Smooth muscle cell (in vitro differentiated cells): ENCODE measurements at regions not wholly inside any gene's neighbourhood (a gene's known extent, or its start where the extent isn't known, plus 50 kb on each side); places are given as distances from the start of the nearest gene placed in this dataset.

Source experiments
- DNase-seq: peaks from one replicate; lab custom pipeline; 2025; ENCODE audit not compliant: unreplicated experiment; lab: John Stamatoyannopoulos, UW
- H2AFZ ChIP-seq: fragments of 200-600 bp; sonication (generic); 2 replicates; pipeline ENCODE4 v1.6.0; 2016; ENCODE audit warnings: antibody characterized with exemption, low read depth, mild to moderate bottlenecking
- H3F3A ChIP-seq: fragments of 200-600 bp; sonication (generic); 2 replicates; pipeline ENCODE4 v1.6.0; 2017; ENCODE audit warnings: antibody characterized with exemption, low read depth
- H3K27ac ChIP-seq: fragments of 200-600 bp; sonication (generic); 2 replicates; pipeline ENCODE4 v1.5.1; 2016; ENCODE audit warnings: low read depth, mild to moderate bottlenecking
- H3K27me3 ChIP-seq: fragments of 200-600 bp; sonication (generic); 2 replicates; pipeline ENCODE4 v1.6.1; 2016; ENCODE audit warnings: low read depth, mild to moderate bottlenecking
- H3K36me3 ChIP-seq: fragments of 200-600 bp; sonication (generic); 2 replicates; pipeline ENCODE4 v1.5.1; 2016; ENCODE audit warnings: low read depth
- H3K4me1 ChIP-seq: fragments of 200-600 bp; sonication (generic); 2 replicates; pipeline ENCODE4 v1.5.1; 2016; ENCODE audit warnings: low read depth
- H3K4me2 ChIP-seq: fragments of 200-600 bp; sonication (generic); 2 replicates; pipeline ENCODE4 v1.6.0; 2016; ENCODE audit warnings: mild to moderate bottlenecking
- H3K4me3 ChIP-seq: fragments of 200-600 bp; sonication (generic); 2 replicates; pipeline ENCODE4 v1.5.1; 2016; ENCODE audit warnings: mild to moderate bottlenecking
- H3K79me2 ChIP-seq: fragments of 200-600 bp; sonication (generic); 2 replicates; pipeline ENCODE4 v1.6.0; 2016; ENCODE audit warnings: low read depth, mild to moderate bottlenecking
- H3K9ac ChIP-seq: fragments of 200-600 bp; sonication (generic); 2 replicates; pipeline ENCODE4 v1.6.0; 2016; ENCODE audit warnings: low read depth
- H3K9me3 ChIP-seq: fragments of 200-600 bp; sonication (generic); replicated peaks from 2 replicates; pipeline ENCODE4 v1.5.1; 2016; ENCODE audit warnings: low read depth
- H4K20me1 ChIP-seq: fragments of 200-600 bp; sonication (generic); 2 replicates; pipeline ENCODE4 v1.6.0; 2016; ENCODE audit warnings: low read depth
- WGBS: methylation state at CpG from one replicate; pipeline ENCODE4 v1.1.7; 2016; ENCODE audit warnings: low lambda C conversion rate; 5-methylcytosine and 5-hydroxymethylcytosine counted together
- TF ChIP-seq, protein P1 (sequence below): fragments of 200-600 bp; sonication (generic); IDR thresholded peaks from 2 replicates; pipeline ENCODE4 v1.5.1; 2017; ENCODE audit warnings: borderline replicate concordance, mild to moderate bottlenecking, antibody characterized with exemption; ENCODE audit not compliant: insufficient read depth, poor library complexity, severe bottlenecking

GRCh38 chr3:150074697-150075416 is 104.2 kb upstream of the PFN2 start:
- H3K4me3 ChIP-seq = no peak overlapping the region
- peak overlapping the region; percentile 67 for H2AFZ ChIP-seq
- no peaks in the 10 kb centered on the region for H3K36me3 ChIP-seq
- no peak for DNase-seq
- no peaks in the 10 kb centered on the region for H3K9me3 ChIP-seq
- WGBS = 11% methylated on average over 7 of the region's 7 CpGs
- H3K9ac ChIP-seq = no peak overlapping the region
- H3F3A ChIP-seq = peaks cover 36% of the 10 kb centered on the region
- no peaks in the 10 kb centered on the region for H3K27me3 ChIP-seq
- H3K4me1 ChIP-seq = peaks cover 7% of the 10 kb centered on the region
- H3K4me2 ChIP-seq = peak overlapping the region; percentile 74
- H3K27ac ChIP-seq = peak overlapping the region; percentile 60
- no peaks in the 10 kb centered on the region for H4K20me1 ChIP-seq
- no peaks in the 10 kb centered on the region for H3K79me2 ChIP-seq
- TF ChIP-seq, protein P1, sequence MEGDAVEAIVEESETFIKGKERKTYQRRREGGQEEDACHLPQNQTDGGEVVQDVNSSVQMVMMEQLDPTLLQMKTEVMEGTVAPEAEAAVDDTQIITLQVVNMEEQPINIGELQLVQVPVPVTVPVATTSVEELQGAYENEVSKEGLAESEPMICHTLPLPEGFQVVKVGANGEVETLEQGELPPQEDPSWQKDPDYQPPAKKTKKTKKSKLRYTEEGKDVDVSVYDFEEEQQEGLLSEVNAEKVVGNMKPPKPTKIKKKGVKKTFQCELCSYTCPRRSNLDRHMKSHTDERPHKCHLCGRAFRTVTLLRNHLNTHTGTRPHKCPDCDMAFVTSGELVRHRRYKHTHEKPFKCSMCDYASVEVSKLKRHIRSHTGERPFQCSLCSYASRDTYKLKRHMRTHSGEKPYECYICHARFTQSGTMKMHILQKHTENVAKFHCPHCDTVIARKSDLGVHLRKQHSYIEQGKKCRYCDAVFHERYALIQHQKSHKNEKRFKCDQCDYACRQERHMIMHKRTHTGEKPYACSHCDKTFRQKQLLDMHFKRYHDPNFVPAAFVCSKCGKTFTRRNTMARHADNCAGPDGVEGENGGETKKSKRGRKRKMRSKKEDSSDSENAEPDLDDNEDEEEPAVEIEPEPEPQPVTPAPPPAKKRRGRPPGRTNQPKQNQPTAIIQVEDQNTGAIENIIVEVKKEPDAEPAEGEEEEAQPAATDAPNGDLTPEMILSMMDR = no peak

DNA sequence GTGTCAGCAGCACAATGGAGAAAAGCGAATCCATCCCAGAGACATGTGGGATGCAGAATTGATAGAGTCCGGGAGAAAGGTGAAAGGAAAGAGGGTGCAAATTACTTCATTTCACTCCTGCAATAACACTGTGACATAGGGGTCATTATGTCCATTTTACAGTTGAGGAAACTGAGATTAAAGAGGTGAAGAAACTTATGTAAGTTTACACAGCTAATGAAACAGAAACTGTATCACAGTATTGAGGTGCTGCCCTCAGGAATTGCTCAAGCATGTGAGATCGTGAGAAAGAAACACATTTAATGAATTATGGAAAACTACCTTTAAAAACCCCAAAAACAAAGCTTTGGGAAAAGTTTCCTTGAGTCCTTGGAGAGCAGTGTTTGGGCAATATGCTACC is 103.6 kb upstream of the PFN2 start:
- DNase-seq = no peak
- no peaks in the 10 kb centered on the region for H3K36me3 ChIP-seq
- H3K4me1 ChIP-seq = peaks cover 1% of the 10 kb centered on the region
- no peaks in the 10 kb centered on the region for H3K79me2 ChIP-seq
- H3K27me3 ChIP-seq = no peaks in the 10 kb centered on the region
- WGBS = 87% methylated on average over 3 of the region's 3 CpGs
- H3K4me2 ChIP-seq = peak overlapping the region; percentile 74
- no peak overlapping the region for H3K9ac ChIP-seq
- H3F3A ChIP-seq = peaks cover 31% of the 10 kb centered on the region
- no peaks in the 10 kb centered on the region for H3K9me3 ChIP-seq
- H2AFZ ChIP-seq = peak overlapping the region; percentile 67
- H3K4me3 ChIP-seq = no peak overlapping the region
- peak overlapping the region; percentile 60 for H3K27ac ChIP-seq
- no peaks in the 10 kb centered on the region for H4K20me1 ChIP-seq
- TF ChIP-seq, protein P1 = no peak

GRCh38 chr3:150073513-150073912 is 102.8 kb upstream of the PFN2 start:
- Histone ChIP-seq H3K9me3 (no peaks in the 10 kb centered on the region), H2AFZ (no peak overlapping the region), H3K79me2 (no peaks in the 10 kb centered on the region), H3K4me2 (peak overlapping the region; percentile 41), H3F3A (peaks cover 27% of the 10 kb centered on the region), H3K27me3 (no peaks in the 10 kb centered on the region), H3K27ac (peak overlapping the region; percentile 53), H4K20me1 (no peaks in the 10 kb centered on the region), H3K9ac (no peak overlapping the region), H3K4me3 (no peak overlapping the region), H3K36me3 (no peaks in the 10 kb centered on the region), H3K4me1 (no peaks in the 10 kb centered on the region)
- DNase-seq = no peak
- 75% methylated on average over 1 of the region's 1 CpG for WGBS
- TF ChIP-seq, protein P1 = no peak

- DNase-seq = no peak
- no peaks in the 10 kb centered on the region for H3K4me1 ChIP-seq
- H4K20me1 ChIP-seq = no peaks in the 10 kb centered on the region
- no peak overlapping the region for H3K9ac ChIP-seq
- H2AFZ ChIP-seq = no peak overlapping the region
- H3K4me2 ChIP-seq = peak overlapping the region; percentile 41
- TF ChIP-seq, protein P1 = no peak
- H3K36me3 ChIP-seq = no peaks in the 10 kb centered on the region
- no peaks in the 10 kb centered on the region for H3K27me3 ChIP-seq
- no peak overlapping the region for H3K4me3 ChIP-seq
- H3K79me2 ChIP-seq = no peaks in the 10 kb centered on the region
- peaks cover 25% of the 10 kb centered on the region for H3F3A ChIP-seq
- WGBS = 55% methylated on average over 2 of the region's 2 CpGs
- no peaks in the 10 kb centered on the region for H3K9me3 ChIP-seq
- H3K27ac ChIP-seq = peak overlapping the region; percentile 53
Observed at GRCh38 chr3:150073031-150073430, 102.3 kb upstream of the PFN2 start.
